ENCODE measurements at regions not wholly inside any gene's neighbourhood (a gene's known extent, or its start where the extent isn't known, plus 50 kb on each side); places are given as distances from the start of the nearest gene placed in this dataset.

DNA sequence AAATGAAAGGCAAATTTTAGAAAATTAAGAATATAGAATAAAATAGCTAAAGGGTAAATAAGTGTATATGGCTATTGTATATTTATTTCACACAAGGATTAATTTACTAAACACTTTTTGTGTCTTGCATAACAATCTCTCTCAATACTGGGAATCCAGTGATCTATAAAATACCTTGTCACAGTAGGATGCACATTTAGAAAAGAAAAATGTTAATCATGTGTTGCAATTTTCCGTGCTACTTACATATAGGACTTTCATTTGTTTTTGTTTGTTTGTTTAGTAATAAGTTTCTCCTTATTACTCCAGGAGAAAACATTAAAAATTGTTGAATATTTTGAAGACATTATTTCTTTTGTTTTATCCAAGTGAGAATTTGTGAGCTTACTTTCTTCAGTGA lies 1533.3 kb downstream of the SLITRK5 start:
- TF ChIP-seq CTCF (IDR thresholded peaks at IDR 0.05; ENCODE audit: insufficient read depth, low read length) (no peak), GABPA (IDR thresholded peaks at IDR 0.05; ENCODE audit: low read depth) (no peak)
